Astrocyte (in vitro differentiated cells and primary cell): ENCODE measurements at regions not wholly inside any gene's neighbourhood (a gene's known extent, or its start where the extent isn't known, plus 50 kb on each side); places are given as distances from the start of the nearest gene placed in this dataset.

ENCODE experiments used
- CTCF ChIP-seq: IDR thresholded peaks from 2 replicates; pipeline ENCODE4 v1.5.1; 2011; ENCODE audit warnings: low read depth, mild to moderate bottlenecking, inconsistent platforms, low read length, moderate library complexity; ENCODE audit not compliant: insufficient read depth
- EZH2 ChIP-seq: IDR thresholded peaks from 2 replicates; pipeline ENCODE4 v1.6.1; 2012; ENCODE audit warnings: mild to moderate bottlenecking, low read length, inconsistent platforms; ENCODE audit not compliant: insufficient read depth

DNA sequence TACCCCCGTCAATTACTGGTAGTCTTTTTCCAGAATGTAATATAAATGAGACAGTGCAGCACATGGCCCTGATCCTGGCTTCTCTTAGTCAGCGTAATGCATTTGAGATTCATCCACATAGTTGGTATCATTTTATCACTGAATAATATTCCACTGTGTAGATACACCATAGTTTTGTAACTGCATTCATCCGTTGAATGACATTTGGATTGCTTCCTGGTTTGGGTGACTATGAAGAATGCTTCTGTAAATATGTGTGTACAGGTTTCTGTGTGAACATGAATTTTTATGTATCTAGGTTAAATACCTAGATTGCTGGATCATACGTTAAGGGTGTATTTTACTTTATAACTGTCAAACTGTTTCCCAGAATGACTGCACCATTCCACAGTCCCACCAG, 62.6 kb upstream of the STMND1 start:
- TF ChIP-seq CTCF (no peak), EZH2 (no peak)
